Upper lobe of right lung (tissue), 1 donor: ENCODE measurements at regions not wholly inside any gene's neighbourhood (a gene's known extent, or its start where the extent isn't known, plus 50 kb on each side); places are given as distances from the start of the nearest gene placed in this dataset.

Experiments used
- ATAC-seq: fragments of 200-7000 bp; cut with Tn5 transposase; one replicate; pipeline ENCODE4 v1.9.1; 2020; ENCODE audit warnings: mild to moderate bottlenecking, moderate library complexity
- DNase-seq: peaks from one replicate; pipeline ENCODE4 v3.0.0-alpha.2; 2020
- H3K27ac ChIP-seq: fragments of 200-600 bp; one replicate; pipeline ENCODE4 v1.8.0; 2022
- H3K27me3 ChIP-seq: fragments of 200-600 bp; one replicate; pipeline ENCODE4 v1.8.0; 2022; ENCODE audit warnings: mild to moderate bottlenecking
- H3K36me3 ChIP-seq: fragments of 200-600 bp; one replicate; pipeline ENCODE4 v1.8.0; 2022
- H3K4me1 ChIP-seq: fragments of 200-600 bp; one replicate; pipeline ENCODE4 v1.8.0; 2022
- H3K4me3 ChIP-seq: fragments of 200-600 bp; one replicate; pipeline ENCODE4 v1.8.0; 2022; ENCODE audit warnings: mild to moderate bottlenecking
- H3K9me3 ChIP-seq: fragments of 200-600 bp; one replicate; pipeline ENCODE4 v1.8.0; 2022
- intact Hi-C: fragments of 100-400 bp; cut with DNase I; formaldehyde crosslinking; loops from one replicate; pipeline ENCODE4 v1.11.0; 2022
- TF ChIP-seq, protein P1 (sequence below): fragments of 200-600 bp; IDR thresholded peaks from one replicate; pipeline ENCODE4 v1.8.0; 2022; ENCODE audit warnings: antibody characterized with exemption
- donor health status: DM: no; HTN: yes; CAD: no; lungs with severe emphysema.

DNA sequence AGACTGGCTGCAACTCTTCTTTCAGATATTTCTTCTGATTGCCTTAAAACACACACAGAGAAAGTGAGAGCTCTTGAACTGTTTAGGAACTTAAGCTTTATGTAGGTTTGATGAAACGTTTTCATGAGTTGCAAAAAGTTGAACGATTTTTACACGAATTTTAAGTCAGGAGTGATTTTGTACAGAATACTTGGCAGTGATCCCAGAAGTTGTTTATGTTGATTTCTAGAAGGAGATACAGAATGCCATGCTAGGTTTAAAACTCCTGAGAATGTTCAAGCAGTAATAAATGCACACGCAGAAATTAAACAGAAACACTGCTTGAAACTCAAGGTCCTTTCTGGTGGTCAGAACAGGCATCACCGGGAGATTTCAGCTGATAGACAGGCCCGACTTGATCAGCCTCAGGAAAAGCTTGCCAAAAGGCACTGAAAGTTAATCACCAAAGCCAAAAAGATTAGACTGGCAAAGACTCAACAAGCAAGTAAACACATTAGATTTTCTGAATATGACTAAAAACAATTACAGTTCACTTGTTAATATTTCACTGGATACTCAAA, 123.1 kb downstream of the SOCS6 start:
- TF ChIP-seq, protein P1, sequence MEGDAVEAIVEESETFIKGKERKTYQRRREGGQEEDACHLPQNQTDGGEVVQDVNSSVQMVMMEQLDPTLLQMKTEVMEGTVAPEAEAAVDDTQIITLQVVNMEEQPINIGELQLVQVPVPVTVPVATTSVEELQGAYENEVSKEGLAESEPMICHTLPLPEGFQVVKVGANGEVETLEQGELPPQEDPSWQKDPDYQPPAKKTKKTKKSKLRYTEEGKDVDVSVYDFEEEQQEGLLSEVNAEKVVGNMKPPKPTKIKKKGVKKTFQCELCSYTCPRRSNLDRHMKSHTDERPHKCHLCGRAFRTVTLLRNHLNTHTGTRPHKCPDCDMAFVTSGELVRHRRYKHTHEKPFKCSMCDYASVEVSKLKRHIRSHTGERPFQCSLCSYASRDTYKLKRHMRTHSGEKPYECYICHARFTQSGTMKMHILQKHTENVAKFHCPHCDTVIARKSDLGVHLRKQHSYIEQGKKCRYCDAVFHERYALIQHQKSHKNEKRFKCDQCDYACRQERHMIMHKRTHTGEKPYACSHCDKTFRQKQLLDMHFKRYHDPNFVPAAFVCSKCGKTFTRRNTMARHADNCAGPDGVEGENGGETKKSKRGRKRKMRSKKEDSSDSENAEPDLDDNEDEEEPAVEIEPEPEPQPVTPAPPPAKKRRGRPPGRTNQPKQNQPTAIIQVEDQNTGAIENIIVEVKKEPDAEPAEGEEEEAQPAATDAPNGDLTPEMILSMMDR: no peak
- H3K36me3 ChIP-seq: no peaks in the 10 kb centered on the region
- ATAC-seq (no peak), DNase-seq (no peak)
- intact Hi-C loops: no loop called here
- H3K27ac ChIP-seq: no peak overlapping the region
- no peaks in the 10 kb centered on the region for H3K4me1 ChIP-seq
- no peaks in the 10 kb centered on the region for H3K27me3 ChIP-seq
- H3K4me3 ChIP-seq: no peak overlapping the region
- H3K9me3 ChIP-seq: no peaks in the 10 kb centered on the region

DNA sequence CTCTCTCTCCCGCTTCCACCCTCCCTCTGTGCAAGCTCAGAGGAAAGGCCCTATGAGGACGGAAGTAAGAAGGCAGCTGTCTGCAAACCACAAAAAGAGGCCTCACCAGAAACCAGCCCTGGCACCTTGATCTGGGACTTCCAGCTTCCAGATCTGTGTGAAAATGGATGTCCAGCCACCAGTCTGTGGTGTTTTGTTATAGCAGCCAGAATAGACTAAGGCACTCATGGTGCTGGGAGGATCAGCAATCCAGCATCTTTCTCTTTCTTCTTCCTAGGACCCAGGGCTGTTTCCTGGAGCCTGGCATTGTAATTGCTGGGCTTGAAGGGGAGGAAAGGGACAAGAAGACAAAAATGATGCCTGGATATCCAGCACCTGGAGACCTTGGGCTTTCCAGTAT, 122.5 kb downstream of the SOCS6 start:
- Histone ChIP-seq H3K9me3 (no peaks in the 10 kb centered on the region), H3K4me3 (no peak overlapping the region), H3K36me3 (no peaks in the 10 kb centered on the region), H3K27me3 (no peaks in the 10 kb centered on the region), H3K27ac (no peak overlapping the region), H3K4me1 (no peaks in the 10 kb centered on the region)
- no peak for DNase-seq
- no peak for ATAC-seq
- TF ChIP-seq, protein P1: no peak
- intact Hi-C loops: no loop called here

- ATAC-seq: no peak
- intact Hi-C loops: no loop called here
- H3K36me3 ChIP-seq: no peaks in the 10 kb centered on the region
These were observed 116.2 kb downstream of the SOCS6 start for GRCh38 chr18:70405052-70405451.

GRCh38 chr18:70400476-70400875, 111.6 kb downstream of the SOCS6 start:
- TF ChIP-seq, protein P1: no peak

More at GRCh38 chr18:70405052-70405451, 116.2 kb downstream of the SOCS6 start:
- TF ChIP-seq, protein P1: no peak
- DNase-seq: no peak
- H3K9me3 ChIP-seq: no peaks in the 10 kb centered on the region
- no peak overlapping the region for H3K27ac ChIP-seq
- no peaks in the 10 kb centered on the region for H3K4me1 ChIP-seq
- H3K27me3 ChIP-seq: no peaks in the 10 kb centered on the region
- no peak overlapping the region for H3K4me3 ChIP-seq

DNA sequence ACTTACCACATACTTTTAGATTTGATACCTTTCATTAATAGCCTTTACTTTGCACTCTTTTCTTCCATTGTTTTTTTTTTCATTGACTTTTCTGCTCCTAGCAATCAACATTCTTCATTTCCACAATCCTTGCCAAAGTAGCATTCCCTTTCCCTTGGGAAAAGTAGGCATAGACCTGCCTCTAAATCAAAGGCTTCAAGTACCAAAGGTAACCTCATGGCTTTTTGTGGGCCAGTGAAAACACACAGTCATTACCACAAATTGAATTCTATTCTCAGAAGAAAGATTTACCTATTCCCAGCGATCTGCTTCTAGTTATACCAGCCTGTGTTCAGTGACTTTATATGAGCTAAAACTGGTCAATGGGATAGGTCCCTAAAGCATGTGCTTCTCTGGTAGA, 109.2 kb downstream of the SOCS6 start:
- DNase-seq (no peak), ATAC-seq (no peak)
- H3K27ac ChIP-seq: no peak overlapping the region
- no peak overlapping the region for H3K4me3 ChIP-seq
- H3K27me3 ChIP-seq: no peaks in the 10 kb centered on the region
- TF ChIP-seq, protein P1: no peak
- no peaks in the 10 kb centered on the region for H3K36me3 ChIP-seq
- H3K9me3 ChIP-seq: no peaks in the 10 kb centered on the region
- intact Hi-C loops: no loop called here
- no peaks in the 10 kb centered on the region for H3K4me1 ChIP-seq

More at GRCh38 chr18:70400476-70400875, 111.6 kb downstream of the SOCS6 start:
- intact Hi-C loops: no loop called here
- Histone ChIP-seq H3K27ac (no peak overlapping the region), H3K4me3 (no peak overlapping the region), H3K4me1 (no peaks in the 10 kb centered on the region), H3K36me3 (no peaks in the 10 kb centered on the region), H3K9me3 (no peaks in the 10 kb centered on the region), H3K27me3 (no peaks in the 10 kb centered on the region)
- ATAC-seq (no peak), DNase-seq (no peak)
